Naive B cell (primary cell): ENCODE measurements at regions not wholly inside any gene's neighbourhood (a gene's known extent, or its start where the extent isn't known, plus 50 kb on each side); places are given as distances from the start of the nearest gene placed in this dataset.

Experiments
- ATAC-seq, 2 donors: fragments of 150-1000 bp; cut with Tn5 transposase; 2 replicates each; pipeline ENCODE4 v1.10.0; 2021; ENCODE audit warnings: low read depth in 2 of 2, mild to moderate bottlenecking in 2 of 2, moderate library complexity in 2 of 2
- DNase-seq: peaks from one replicate; pipeline ENCODE4 v3.0.0; 2022
- H3K27ac Mint-ChIP-seq, 6 donors: one replicate each; pipeline ENCODE4 v1.8.0; 2020 to 2022; ENCODE audit warnings: mild to moderate bottlenecking in 6 of 6, mixed read lengths in 6 of 6, moderate library complexity in 5 of 6, inconsistent platforms in 2 of 6
- H3K27me3 Mint-ChIP-seq, 3 donors: one replicate each; pipeline ENCODE4 v1.8.0; 2021 to 2022; ENCODE audit warnings: mixed read lengths in 3 of 3, mild to moderate bottlenecking in 1 of 3
- H3K36me3 Mint-ChIP-seq, 2 donors: one replicate each; pipeline ENCODE4 v1.8.0; 2020 to 2022; ENCODE audit warnings: mixed read lengths in 2 of 2, inconsistent platforms in 1 of 2, mild to moderate bottlenecking in 1 of 2
- H3K4me1 Mint-ChIP-seq, 3 donors: one replicate each; pipeline ENCODE4 v1.8.0; 2020 to 2022; ENCODE audit warnings: mixed read lengths in 3 of 3, inconsistent platforms in 1 of 3, mild to moderate bottlenecking in 1 of 3, moderate library complexity in 1 of 3
- H3K4me3 Mint-ChIP-seq, 8 donors: one replicate each; pipeline ENCODE4 v1.8.0; 2020 to 2022; ENCODE audit warnings: mild to moderate bottlenecking in 8 of 8, mixed read lengths in 8 of 8, moderate library complexity in 8 of 8, inconsistent platforms in 2 of 8
- H3K9me3 Mint-ChIP-seq, 7 donors: one replicate each; pipeline ENCODE4 v1.8.0; 2020 to 2022; ENCODE audit warnings: mixed read lengths in 7 of 7, mild to moderate bottlenecking in 5 of 7, inconsistent platforms in 2 of 7, moderate library complexity in 1 of 7

GRCh38 chr12:108418164-108418890 is 79.2 kb upstream of the CMKLR1 start:
- H3K9me3 Mint-ChIP-seq: peaks cover 0 to 13% (median 10%) of the 10 kb centered on the region in 7 donors
- H3K27me3 Mint-ChIP-seq: peaks cover under 1 to 26% (median 5%) of the 10 kb centered on the region in 3 donors
- no peak overlapping the region for H3K4me3 Mint-ChIP-seq
- H3K4me1 Mint-ChIP-seq: no peaks in the 10 kb centered on the region
- peaks cover 0 to 7% of the 10 kb centered on the region in 2 donors for H3K36me3 Mint-ChIP-seq
- no peak overlapping the region for H3K27ac Mint-ChIP-seq
- ATAC-seq (no peak), DNase-seq (no peak)

GRCh38 chr12:108414021-108414420 is 74.9 kb upstream of the CMKLR1 start:
- Mint-ChIP-seq H3K27me3 (peaks cover 8 to 16% (median 8%) of the 10 kb centered on the region in 3 donors), H3K4me3 (no peak overlapping the region), H3K36me3 (no peaks in the 10 kb centered on the region), H3K9me3 (peaks cover 0 to 10% (median 5%) of the 10 kb centered on the region in 7 donors), H3K4me1 (no peaks in the 10 kb centered on the region), H3K27ac (no peak overlapping the region)
- ATAC-seq (no peak), DNase-seq (no peak)

- Mint-ChIP-seq H3K4me1 (no peaks in the 10 kb centered on the region), H3K27ac (peak overlapping the region in 1 of 6 donors; percentile 57), H3K27me3 (peaks cover 8 to 16% (median 8%) of the 10 kb centered on the region in 3 donors), H3K9me3 (peaks cover 7 to 13% (median 8%) of the 10 kb centered on the region in 7 donors), H3K36me3 (peaks cover 4 to 14% of the 10 kb centered on the region in 2 donors), H3K4me3 (no peak overlapping the region)
- DNase-seq (no peak), ATAC-seq (no peak)
Measured at GRCh38 chr12:108410689-108411088, 71.6 kb upstream of the CMKLR1 start.

GRCh38 chr12:108409481-108409880 is 70.4 kb upstream of the CMKLR1 start:
- Mint-ChIP-seq H3K27ac (no peak overlapping the region), H3K27me3 (peaks cover 8 to 15% (median 8%) of the 10 kb centered on the region in 3 donors), H3K4me3 (no peak overlapping the region), H3K36me3 (peaks cover 4 to 18% of the 10 kb centered on the region in 2 donors), H3K4me1 (no peaks in the 10 kb centered on the region), H3K9me3 (peaks cover 7 to 20% (median 13%) of the 10 kb centered on the region in 7 donors)
- no peak for ATAC-seq
- no peak for DNase-seq

DNA sequence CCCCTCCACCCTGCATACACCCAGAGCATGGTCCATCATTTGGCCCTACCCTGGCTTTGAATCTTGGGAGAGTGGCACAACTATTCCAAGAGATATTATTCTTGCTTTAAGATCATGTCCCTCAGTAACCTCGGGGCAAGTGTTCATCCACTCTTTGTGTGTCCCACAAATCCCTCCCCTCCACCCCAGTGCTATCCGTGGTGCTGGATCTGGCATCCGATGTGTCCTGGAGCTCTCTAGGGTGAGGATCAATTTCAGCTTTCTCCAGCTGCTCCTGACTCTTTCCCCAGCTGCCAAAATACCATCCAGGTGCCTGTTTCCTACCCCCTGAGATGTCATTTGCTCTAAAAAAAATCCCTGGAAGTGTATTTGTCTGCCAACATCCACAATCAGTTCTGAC is 64.8 kb upstream of the CMKLR1 start:
- no peak overlapping the region for H3K4me3 Mint-ChIP-seq
- H3K27ac Mint-ChIP-seq: no peak overlapping the region
- no peak for ATAC-seq
- H3K27me3 Mint-ChIP-seq: peaks cover 6 to 33% (median 22%) of the 10 kb centered on the region in 3 donors
- peaks cover 4 to 18% of the 10 kb centered on the region in 2 donors for H3K36me3 Mint-ChIP-seq
- H3K4me1 Mint-ChIP-seq: no peaks in the 10 kb centered on the region
- DNase-seq: no peak
- H3K9me3 Mint-ChIP-seq: peaks cover 7 to 26% (median 13%) of the 10 kb centered on the region in 7 donors

- ATAC-seq (no peak), DNase-seq (no peak)
- H3K27me3 Mint-ChIP-seq: peaks cover 6 to 37% (median 22%) of the 10 kb centered on the region in 3 donors
Measured at GRCh38 chr12:108401964-108402363, 62.9 kb upstream of the CMKLR1 start.

DNA sequence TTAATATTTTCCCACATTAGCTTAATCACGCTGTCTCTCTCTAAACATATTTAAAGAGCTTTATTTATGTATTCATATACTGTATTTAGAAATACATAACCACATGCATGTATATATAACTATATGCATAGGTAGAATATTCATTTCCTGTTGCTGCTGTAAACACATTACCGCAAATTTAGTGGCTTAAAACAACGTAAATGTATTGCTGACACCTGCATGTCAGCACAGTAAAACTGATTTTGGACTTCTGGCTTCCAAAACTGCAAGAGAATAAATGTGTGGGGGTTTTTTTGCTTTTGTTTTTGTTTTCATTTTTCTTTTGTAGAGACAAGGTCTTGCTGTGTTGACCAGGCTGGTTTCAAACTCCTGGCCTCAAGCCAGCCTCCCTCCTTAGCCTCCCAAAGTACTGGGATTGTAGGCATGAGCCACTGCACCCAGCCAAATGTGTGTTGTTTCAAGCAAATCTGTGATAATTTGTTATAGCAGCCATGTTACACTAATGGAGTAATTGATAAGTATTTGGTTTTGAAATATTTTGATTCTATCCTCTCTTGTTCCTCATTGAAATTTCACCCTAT is 61.9 kb upstream of the CMKLR1 start:
- peaks cover 7 to 28% (median 18%) of the 10 kb centered on the region in 7 donors for H3K9me3 Mint-ChIP-seq
- H3K4me1 Mint-ChIP-seq: no peaks in the 10 kb centered on the region
- ATAC-seq (no peak), DNase-seq (no peak)
- H3K36me3 Mint-ChIP-seq: peaks cover 2 to 18% of the 10 kb centered on the region in 2 donors
- H3K27me3 Mint-ChIP-seq: peaks cover 6 to 41% (median 22%) of the 10 kb centered on the region in 3 donors
- no peak overlapping the region for H3K27ac Mint-ChIP-seq
- no peak overlapping the region for H3K4me3 Mint-ChIP-seq

More at GRCh38 chr12:108401964-108402363, 62.9 kb upstream of the CMKLR1 start:
- Mint-ChIP-seq H3K36me3 (peaks cover 4 to 20% of the 10 kb centered on the region in 2 donors), H3K27ac (no peak overlapping the region), H3K4me3 (no peak overlapping the region), H3K9me3 (peaks cover 12 to 31% (median 19%) of the 10 kb centered on the region in 7 donors), H3K4me1 (no peaks in the 10 kb centered on the region)

DNA sequence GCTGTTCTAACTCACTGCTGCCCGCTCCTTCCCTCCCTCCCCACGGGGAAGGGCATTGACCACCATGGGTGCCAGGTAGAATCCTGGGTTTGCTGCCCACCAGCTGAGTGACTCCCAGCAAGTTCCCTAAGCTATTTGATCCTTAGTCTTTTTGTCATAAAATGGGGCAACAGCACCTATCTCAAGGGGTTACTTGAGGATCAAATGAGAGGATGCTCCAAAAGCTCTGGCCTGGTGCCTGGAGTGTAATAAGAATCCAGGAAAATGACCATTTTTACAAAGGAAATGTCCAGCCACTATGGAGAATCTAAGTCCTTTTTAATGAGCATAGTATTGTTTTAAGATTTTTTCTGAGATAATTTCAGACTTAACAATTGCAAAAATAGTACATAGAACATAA is 61.4 kb upstream of the CMKLR1 start:
- H3K27me3 Mint-ChIP-seq: peaks cover 6 to 41% (median 22%) of the 10 kb centered on the region in 3 donors
- DNase-seq (no peak), ATAC-seq (no peak)
- H3K4me3 Mint-ChIP-seq: no peak overlapping the region
- H3K9me3 Mint-ChIP-seq: peaks cover 6 to 25% (median 13%) of the 10 kb centered on the region in 7 donors
- H3K36me3 Mint-ChIP-seq: peaks cover 0 to 13% of the 10 kb centered on the region in 2 donors
- H3K27ac Mint-ChIP-seq: no peak overlapping the region
- H3K4me1 Mint-ChIP-seq: no peaks in the 10 kb centered on the region

DNA sequence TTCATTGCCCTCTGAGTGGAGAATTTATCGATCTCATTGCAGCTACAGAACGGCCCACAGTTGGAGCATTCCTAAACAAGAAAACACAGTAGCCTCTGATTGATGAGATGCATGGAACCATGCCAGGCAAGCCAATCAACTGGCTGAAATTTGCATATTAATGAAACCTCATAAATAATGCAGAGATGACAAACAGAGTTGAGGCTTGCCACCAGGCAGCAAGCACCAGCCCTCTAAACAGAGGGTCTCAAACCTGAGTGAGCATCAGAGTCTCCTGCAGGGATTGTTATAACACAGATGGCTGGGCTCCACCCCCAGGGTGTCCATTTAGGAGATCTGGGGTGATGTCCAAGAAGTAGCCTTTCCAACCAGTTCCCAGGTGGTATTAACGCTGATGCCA is 60.9 kb upstream of the CMKLR1 start:
- H3K36me3 Mint-ChIP-seq: peaks cover 0 to 10% of the 10 kb centered on the region in 2 donors
- H3K27me3 Mint-ChIP-seq: peaks cover 6 to 41% (median 22%) of the 10 kb centered on the region in 3 donors
- peaks cover 5 to 27% (median 10%) of the 10 kb centered on the region in 7 donors for H3K9me3 Mint-ChIP-seq
- no peak for DNase-seq
- no peaks in the 10 kb centered on the region for H3K4me1 Mint-ChIP-seq
- ATAC-seq: no peak
- H3K4me3 Mint-ChIP-seq: no peak overlapping the region
- H3K27ac Mint-ChIP-seq: no peak overlapping the region

DNA sequence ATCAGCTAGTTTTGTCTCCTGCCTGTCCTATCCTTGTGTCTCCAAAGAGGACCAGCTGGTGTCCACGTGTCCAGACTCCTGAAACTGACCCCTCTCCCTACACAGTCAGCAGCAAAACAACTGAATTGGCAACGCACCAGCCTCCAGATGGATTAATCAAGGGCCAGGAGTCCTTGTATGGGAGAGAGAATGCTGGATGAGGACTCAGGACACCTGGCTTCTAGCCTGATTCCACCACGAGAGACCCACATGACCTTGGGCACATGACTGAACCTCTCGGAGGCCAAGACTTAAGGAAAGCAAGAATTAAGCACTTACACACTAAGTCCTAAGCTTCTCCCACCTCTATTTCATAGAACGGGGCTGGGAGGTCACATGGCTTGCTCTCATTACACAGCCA is 60.4 kb upstream of the CMKLR1 start:
- no peak overlapping the region for H3K27ac Mint-ChIP-seq
- ATAC-seq (no peak), DNase-seq (no peak)
- H3K36me3 Mint-ChIP-seq: peaks cover 0 to 10% of the 10 kb centered on the region in 2 donors
- peaks cover 6 to 41% (median 22%) of the 10 kb centered on the region in 3 donors for H3K27me3 Mint-ChIP-seq
- H3K4me3 Mint-ChIP-seq: no peak overlapping the region
- H3K4me1 Mint-ChIP-seq: no peaks in the 10 kb centered on the region
- H3K9me3 Mint-ChIP-seq: peaks cover 5 to 26% (median 10%) of the 10 kb centered on the region in 7 donors

- DNase-seq: no peak
- Mint-ChIP-seq H3K4me1 (no peaks in the 10 kb centered on the region), H3K4me3 (no peak overlapping the region), H3K27ac (no peak overlapping the region), H3K36me3 (peaks cover 0 to 10% of the 10 kb centered on the region in 2 donors), H3K9me3 (peaks cover 5 to 20% (median 14%) of the 10 kb centered on the region in 7 donors), H3K27me3 (peaks cover 7 to 29% (median 11%) of the 10 kb centered on the region in 3 donors)
- no peak for ATAC-seq
Measured at GRCh38 chr12:108394196-108394595, 55.1 kb upstream of the CMKLR1 start.

- Mint-ChIP-seq H3K4me3 (no peak overlapping the region), H3K9me3 (peaks cover 3 to 18% (median 11%) of the 10 kb centered on the region in 7 donors), H3K4me1 (no peaks in the 10 kb centered on the region), H3K27ac (no peak overlapping the region), H3K36me3 (peaks cover 0 to 10% of the 10 kb centered on the region in 2 donors), H3K27me3 (peaks cover 7 to 26% (median 11%) of the 10 kb centered on the region in 3 donors)
- DNase-seq: no peak
- ATAC-seq: no peak
Measured at GRCh38 chr12:108392284-108392683, 53.2 kb upstream of the CMKLR1 start.

DNA sequence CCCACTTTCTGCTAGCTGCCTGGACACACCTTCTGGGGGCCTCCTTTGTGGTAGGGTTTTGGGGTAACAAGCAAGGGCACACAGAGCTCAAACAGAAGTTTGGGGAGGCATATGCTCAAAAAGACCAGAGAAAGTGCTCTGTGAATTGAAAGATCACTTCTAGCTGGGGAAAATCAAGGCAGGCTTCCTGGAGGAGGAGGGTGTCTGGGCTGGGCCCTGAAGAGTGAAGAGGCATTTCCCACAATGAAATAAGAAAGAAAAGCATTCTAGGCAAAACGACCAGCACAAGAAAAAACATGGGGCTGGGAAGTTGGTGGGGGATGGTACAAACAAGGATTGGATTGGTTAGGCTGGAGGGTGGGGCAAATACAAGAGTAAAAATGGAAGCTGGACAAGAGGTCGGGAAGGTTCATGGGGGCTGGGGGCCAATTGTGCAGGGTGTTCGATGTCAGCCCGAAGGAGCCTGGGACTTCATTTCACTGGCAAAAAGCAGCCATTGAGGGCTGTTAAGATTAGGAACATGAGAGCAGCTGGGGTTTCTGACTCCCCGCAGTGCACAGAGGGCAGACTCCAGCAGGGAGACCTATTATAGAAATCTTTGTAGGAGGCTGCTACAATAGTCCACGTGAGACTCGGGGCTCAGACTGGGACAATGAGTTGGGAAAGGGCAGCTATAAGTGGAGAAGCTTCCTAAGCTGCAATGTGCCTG is 51.5 kb upstream of the CMKLR1 start:
- peaks cover 0 to under 1% of the 10 kb centered on the region in 2 donors for H3K36me3 Mint-ChIP-seq
- no peaks in the 10 kb centered on the region for H3K4me1 Mint-ChIP-seq
- no peak overlapping the region for H3K27ac Mint-ChIP-seq
- H3K27me3 Mint-ChIP-seq: peaks cover 14 to 28% (median 16%) of the 10 kb centered on the region in 3 donors
- H3K9me3 Mint-ChIP-seq: peaks cover 0 to 14% (median 4%) of the 10 kb centered on the region in 7 donors
- no peak for DNase-seq
- ATAC-seq: no peak
- H3K4me3 Mint-ChIP-seq: no peak overlapping the region
